Right lobe of liver (tissue), 4 donors: ENCODE measurements at regions not wholly inside any gene's neighbourhood (a gene's known extent, or its start where the extent isn't known, plus 50 kb on each side); places are given as distances from the start of the nearest gene placed in this dataset.

ENCODE experiments used
- CTCF ChIP-seq, 4 donors: fragments of 200-600 bp in 3 of 4; fragments of 450-650 bp in 1 of 4; IDR thresholded peaks; one replicate each; pipeline versions ENCODE4 v1.5.1 to v1.8.0; 2016 to 2022; ENCODE audit warnings: antibody characterized with exemption in 4 of 4, mild to moderate bottlenecking in 2 of 4
- POLR2A ChIP-seq: fragments of 450-650 bp; IDR thresholded peaks from one replicate; pipeline ENCODE4 v1.6.1; 2017; ENCODE audit warnings: antibody characterized with exemption, mild to moderate bottlenecking
- donor health status: DM: no; HTN: no; CAD: no.
- donor health status: DM: no; HTN: no; CAD: no.
- donor health status: DM: no; HTN: yes; CAD: no.

GRCh38 chr7:142669074-142669654, 80.1 kb upstream of the PRSS1 start:
- TF ChIP-seq CTCF (IDR thresholded peaks at IDR 0.05) (peak; percentile 21 to 33 (median 23)), POLR2A (no peak)
